8988T (cell line): ENCODE measurements at regions not wholly inside any gene's neighbourhood (a gene's known extent, or its start where the extent isn't known, plus 50 kb on each side); places are given as distances from the start of the nearest gene placed in this dataset.
"Not testable (repeated sequence)": the region's sequence is repeated elsewhere in the genome, so short reads cannot be mapped to it uniquely, and the experiment has no call there.

ENCODE experiments used
- DNase-seq: peaks from one replicate; pipeline ENCODE4 v3.0.0; 2011

- no peak for DNase-seq
These were observed 103.1 kb downstream of the KIF4B start for GRCh38 chr5:155116456-155117251.

GRCh38 chr5:155125551-155126095 lies 112.1 kb downstream of the KIF4B start:
- DNase-seq = no peak

GRCh38 chr5:155126573-155126972 lies 113.0 kb downstream of the KIF4B start:
- DNase-seq = no peak

GRCh38 chr5:155127552-155127951 lies 114.0 kb downstream of the KIF4B start:
- no peak for DNase-seq

GRCh38 chr5:155128786-155129512 lies 115.4 kb downstream of the KIF4B start:
- no peak for DNase-seq

GRCh38 chr5:155129513-155129880 lies 115.9 kb downstream of the KIF4B start:
- no peak for DNase-seq

GRCh38 chr5:155134130-155134529 lies 120.6 kb downstream of the KIF4B start:
- DNase-seq = no peak

- DNase-seq = no peak
These were observed 122.8 kb downstream of the KIF4B start for GRCh38 chr5:155136216-155136850.

GRCh38 chr5:155137683-155138082 lies 124.1 kb downstream of the KIF4B start:
- DNase-seq = no peak

GRCh38 chr5:155140646-155141045 lies 127.1 kb downstream of the KIF4B start:
- no peak for DNase-seq

- DNase-seq = no peak
These were observed 131.4 kb downstream of the KIF4B start for GRCh38 chr5:155144956-155145355.

GRCh38 chr5:155147222-155147621 lies 133.7 kb downstream of the KIF4B start:
- no peak for DNase-seq

- DNase-seq = no peak
These were observed 135.1 kb downstream of the KIF4B start for GRCh38 chr5:155148694-155149093.

- DNase-seq = no peak
These were observed 136.5 kb downstream of the KIF4B start for GRCh38 chr5:155150012-155150411.

- DNase-seq = no peak
These were observed 141.4 kb downstream of the KIF4B start for GRCh38 chr5:155154973-155155372.

GRCh38 chr5:155163084-155163483 lies 149.5 kb downstream of the KIF4B start:
- not testable (repeated sequence) for DNase-seq

- DNase-seq = no peak
These were observed 154.2 kb downstream of the KIF4B start for GRCh38 chr5:155167736-155168135.

- DNase-seq = no peak
These were observed 168.0 kb downstream of the KIF4B start for GRCh38 chr5:155181542-155181941.

GRCh38 chr5:155189476-155189875 lies 175.9 kb downstream of the KIF4B start:
- DNase-seq = no peak

- DNase-seq = no peak
These were observed 176.4 kb downstream of the KIF4B start for GRCh38 chr5:155189981-155190380.

- DNase-seq = no peak
These were observed 179.5 kb downstream of the KIF4B start for GRCh38 chr5:155193029-155193428.

GRCh38 chr5:155193483-155194107 lies 180.0 kb downstream of the KIF4B start:
- DNase-seq = no peak

GRCh38 chr5:155200608-155201007 lies 187.1 kb downstream of the KIF4B start:
- DNase-seq = no peak
